SU-DHL-6 (cell line): ENCODE measurements at regions not wholly inside any gene's neighbourhood (a gene's known extent, or its start where the extent isn't known, plus 50 kb on each side); places are given as distances from the start of the nearest gene placed in this dataset.

Experiments used
- H2AFZ ChIP-seq: fragments of 200-600 bp; sonication (generic); 2 replicates; pipeline ENCODE4 v1.6.1; 2014; ENCODE audit warnings: low read depth, mild to moderate bottlenecking, moderate library complexity, mixed read lengths, antibody characterized with exemption, low read length; ENCODE audit not compliant: severe bottlenecking
- H3F3A ChIP-seq: fragments of 200-600 bp; shearing (Covaris generic); 2 replicates; pipeline ENCODE4 v1.6.0; 2016; ENCODE audit warnings: antibody characterized with exemption, mild to moderate bottlenecking; ENCODE audit not compliant: insufficient read depth
- H3K27ac ChIP-seq: fragments of 200-600 bp; sonication (generic); 2 replicates; pipeline ENCODE4 v1.5.1; 2016; ENCODE audit warnings: low read depth, mild to moderate bottlenecking, low read length, moderate library complexity, mixed read lengths
- H3K27me3 ChIP-seq: fragments of 200-600 bp; sonication (generic), shearing (Covaris generic); 2 replicates; pipeline ENCODE4 v1.6.0; 2014; ENCODE audit warnings: mild to moderate bottlenecking, low read length
- H3K36me3 ChIP-seq: fragments of 200-600 bp; sonication (generic); 2 replicates; pipeline ENCODE4 v1.6.1; 2014; ENCODE audit warnings: mild to moderate bottlenecking, low read length, mixed read lengths
- H3K4me2 ChIP-seq: fragments of 300-600, 200-600 bp; shearing (Covaris generic), sonication (generic); 2 replicates; pipeline ENCODE4 v1.6.0; 2014; ENCODE audit warnings: low read length, low read depth, mild to moderate bottlenecking; ENCODE audit not compliant: poor library complexity, severe bottlenecking
- H3K4me3 ChIP-seq: fragments of 200-600 bp; sonication (generic); 2 replicates; pipeline ENCODE4 v1.5.1; 2014; ENCODE audit warnings: antibody characterized with exemption, low read length, mild to moderate bottlenecking, mixed read lengths; ENCODE audit not compliant: insufficient read depth, poor library complexity, severe bottlenecking
- H3K79me2 ChIP-seq: fragments of 200-600 bp; sonication (generic); 2 replicates; pipeline ENCODE4 v1.6.1; 2014; ENCODE audit warnings: mild to moderate bottlenecking, low read length, moderate library complexity; ENCODE audit not compliant: insufficient read depth
- H3K9ac ChIP-seq: fragments of 200-600 bp; sonication (generic); 2 replicates; pipeline ENCODE4 v1.7.0; 2014; ENCODE audit warnings: mild to moderate bottlenecking, low read length
- H3K9me2 ChIP-seq: fragments of 200-600 bp; sonication (generic); replicated peaks from 2 replicates; pipeline ENCODE4 v1.6.1; 2014; ENCODE audit warnings: low read length; ENCODE audit not compliant: insufficient read depth
- H3K9me3 ChIP-seq: fragments of 200-600 bp; sonication (generic); 2 replicates; pipeline ENCODE4 v1.6.1; 2014; ENCODE audit warnings: low read length, mixed read lengths; ENCODE audit not compliant: insufficient read depth
- H4K20me1 ChIP-seq: fragments of 200-600 bp; sonication (generic); 2 replicates; pipeline ENCODE4 v1.6.1; 2014; ENCODE audit warnings: low read depth, mild to moderate bottlenecking, antibody characterized with exemption, low read length, moderate library complexity, mixed read lengths
- EZH2phosphoT487 ChIP-seq: fragments of 200-600 bp; sonication (generic), shearing (Covaris generic); conservative IDR thresholded peaks from 2 replicates; pipeline ENCODE4 v1.6.1; 2018; ENCODE audit warnings: mild to moderate bottlenecking, antibody characterized with exemption, low read length, moderate library complexity, mixed read lengths
- TF ChIP-seq, protein P1 (sequence below): fragments of 200-600 bp; sonication (generic); IDR thresholded peaks from one replicate; pipeline ENCODE4 v1.5.1; 2017; ENCODE audit warnings: antibody characterized with exemption, mild to moderate bottlenecking, low read length, moderate library complexity; ENCODE audit not compliant: insufficient read depth, poor library complexity, severe bottlenecking

DNA sequence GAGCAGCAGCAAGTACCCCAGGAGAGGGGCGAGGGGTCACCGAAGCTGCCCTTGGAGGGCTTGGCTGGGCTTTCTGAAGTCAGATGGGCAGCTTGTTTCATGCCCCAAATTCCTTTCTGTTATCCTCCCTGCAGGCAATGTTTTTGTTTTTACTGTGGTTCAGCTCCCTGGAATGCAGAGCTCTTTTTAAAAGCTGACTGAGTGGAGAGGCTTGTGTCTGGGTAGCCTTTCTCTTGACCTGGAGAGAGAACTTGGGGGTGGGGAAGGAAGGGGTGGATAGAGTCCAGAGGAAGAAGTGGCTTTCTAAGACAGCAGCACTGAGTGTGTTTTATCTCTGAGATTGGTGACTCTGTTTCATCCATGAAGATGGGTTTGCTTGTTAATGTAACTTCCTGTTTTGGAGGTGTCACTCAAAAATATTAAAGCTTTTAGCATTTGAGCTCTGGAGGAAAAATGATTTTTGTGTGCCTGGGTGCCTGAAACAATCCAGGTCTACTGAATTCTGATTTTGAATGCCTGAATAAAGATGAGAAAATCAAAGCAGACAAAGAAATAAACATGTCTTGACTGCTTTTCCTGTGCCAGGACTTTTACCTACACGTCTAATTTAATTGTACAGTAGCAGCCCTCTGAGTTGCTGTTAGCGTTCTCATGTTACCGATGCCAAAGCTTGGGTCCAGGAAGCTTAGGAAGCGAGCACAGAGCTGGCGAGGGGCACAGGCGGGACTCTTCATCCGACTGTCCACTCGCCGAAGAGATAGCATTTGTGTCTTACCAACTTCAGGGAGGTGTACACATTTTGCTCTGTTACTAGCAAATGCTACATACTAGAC, 78.2 kb upstream of the EEF1E1 start:
- H3K27ac ChIP-seq, result no peak overlapping the region
- no peak overlapping the region for H3K9ac ChIP-seq
- H3K36me3 ChIP-seq, result no peaks in the 10 kb centered on the region
- no peak overlapping the region for H3K4me3 ChIP-seq
- TF ChIP-seq EZH2phosphoT487, result no peak
- TF ChIP-seq, protein P1, sequence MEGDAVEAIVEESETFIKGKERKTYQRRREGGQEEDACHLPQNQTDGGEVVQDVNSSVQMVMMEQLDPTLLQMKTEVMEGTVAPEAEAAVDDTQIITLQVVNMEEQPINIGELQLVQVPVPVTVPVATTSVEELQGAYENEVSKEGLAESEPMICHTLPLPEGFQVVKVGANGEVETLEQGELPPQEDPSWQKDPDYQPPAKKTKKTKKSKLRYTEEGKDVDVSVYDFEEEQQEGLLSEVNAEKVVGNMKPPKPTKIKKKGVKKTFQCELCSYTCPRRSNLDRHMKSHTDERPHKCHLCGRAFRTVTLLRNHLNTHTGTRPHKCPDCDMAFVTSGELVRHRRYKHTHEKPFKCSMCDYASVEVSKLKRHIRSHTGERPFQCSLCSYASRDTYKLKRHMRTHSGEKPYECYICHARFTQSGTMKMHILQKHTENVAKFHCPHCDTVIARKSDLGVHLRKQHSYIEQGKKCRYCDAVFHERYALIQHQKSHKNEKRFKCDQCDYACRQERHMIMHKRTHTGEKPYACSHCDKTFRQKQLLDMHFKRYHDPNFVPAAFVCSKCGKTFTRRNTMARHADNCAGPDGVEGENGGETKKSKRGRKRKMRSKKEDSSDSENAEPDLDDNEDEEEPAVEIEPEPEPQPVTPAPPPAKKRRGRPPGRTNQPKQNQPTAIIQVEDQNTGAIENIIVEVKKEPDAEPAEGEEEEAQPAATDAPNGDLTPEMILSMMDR, result no peak
- H4K20me1 ChIP-seq, result no peaks in the 10 kb centered on the region
- no peaks in the 10 kb centered on the region for H3K79me2 ChIP-seq
- H3K27me3 ChIP-seq, result no peaks in the 10 kb centered on the region
- no peak overlapping the region for H2AFZ ChIP-seq
- no peaks in the 10 kb centered on the region for H3K9me2 ChIP-seq
- no peaks in the 10 kb centered on the region for H3F3A ChIP-seq
- no peak overlapping the region for H3K4me2 ChIP-seq
- no peaks in the 10 kb centered on the region for H3K9me3 ChIP-seq

DNA sequence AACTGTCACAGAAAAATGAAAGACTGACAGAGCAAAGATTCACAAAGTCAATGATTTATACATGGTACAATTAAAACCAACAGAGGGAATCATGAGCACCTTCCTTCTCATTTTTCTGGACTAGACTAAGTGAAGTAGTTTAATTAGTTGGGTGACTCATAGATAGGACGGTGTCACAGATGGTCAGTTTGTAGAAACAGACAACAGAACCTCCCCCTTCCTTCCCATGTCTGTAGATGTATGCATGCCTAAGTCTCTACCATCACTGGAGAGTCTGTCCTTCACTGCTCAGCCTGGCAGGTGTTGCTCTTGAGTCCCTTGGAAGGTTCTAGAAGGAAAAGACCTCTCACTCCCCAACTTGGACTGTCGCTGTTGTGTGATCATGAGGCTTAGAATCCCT, 75.4 kb upstream of the EEF1E1 start:
- Histone ChIP-seq H3K27ac (no peak overlapping the region), H3K4me3 (no peak overlapping the region), H3K4me2 (no peak overlapping the region), H2AFZ (no peak overlapping the region), H3K9ac (no peak overlapping the region), H3F3A (no peaks in the 10 kb centered on the region), H3K9me2 (no peaks in the 10 kb centered on the region), H3K9me3 (no peaks in the 10 kb centered on the region), H3K79me2 (no peaks in the 10 kb centered on the region), H3K36me3 (no peaks in the 10 kb centered on the region), H3K27me3 (no peaks in the 10 kb centered on the region), H4K20me1 (no peaks in the 10 kb centered on the region)
- no peak for TF ChIP-seq EZH2phosphoT487
- TF ChIP-seq, protein P1, result no peak

DNA sequence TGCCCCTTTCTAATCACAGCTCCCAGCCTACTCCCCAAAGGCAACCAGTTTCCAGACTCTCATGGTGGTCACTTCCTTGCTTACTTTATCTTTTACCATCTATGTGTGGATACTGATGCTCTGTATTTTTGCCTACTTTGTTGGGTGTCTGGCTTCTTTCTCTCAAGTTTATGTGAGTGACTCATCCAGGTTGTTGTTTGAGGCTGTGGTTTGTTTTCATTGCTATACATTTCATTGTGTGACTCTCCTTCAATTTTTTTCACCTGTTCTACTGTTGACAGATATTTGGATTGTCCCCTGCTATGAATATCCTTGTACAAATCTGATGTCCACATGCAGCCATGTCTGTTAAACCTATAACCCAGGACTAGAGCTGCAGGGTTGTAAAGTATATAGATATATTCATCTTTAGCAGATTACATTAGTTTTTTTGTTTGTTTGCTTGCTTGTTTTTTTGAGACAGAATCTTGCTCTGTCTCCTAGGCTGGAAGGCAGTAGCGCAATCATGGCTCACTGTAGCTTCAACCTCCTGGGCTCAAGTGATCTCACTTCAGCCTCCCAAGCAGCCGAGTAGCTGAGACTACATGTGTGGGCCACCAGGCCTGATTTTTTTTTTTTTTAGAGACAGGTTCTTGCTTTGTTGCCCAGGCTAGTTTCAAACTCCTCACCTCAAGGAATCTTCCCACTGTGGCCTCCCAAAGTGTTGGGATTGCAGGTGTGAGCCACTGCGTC, 72.9 kb upstream of the EEF1E1 start:
- H4K20me1 ChIP-seq, result no peaks in the 10 kb centered on the region
- H2AFZ ChIP-seq, result no peak overlapping the region
- H3K36me3 ChIP-seq, result no peaks in the 10 kb centered on the region
- no peak overlapping the region for H3K4me3 ChIP-seq
- no peaks in the 10 kb centered on the region for H3K9me2 ChIP-seq
- H3K27ac ChIP-seq, result no peak overlapping the region
- no peaks in the 10 kb centered on the region for H3F3A ChIP-seq
- H3K79me2 ChIP-seq, result no peaks in the 10 kb centered on the region
- H3K27me3 ChIP-seq, result no peaks in the 10 kb centered on the region
- no peak for TF ChIP-seq EZH2phosphoT487
- TF ChIP-seq, protein P1, result no peak
- H3K9ac ChIP-seq, result no peak overlapping the region
- H3K4me2 ChIP-seq, result no peak overlapping the region
- H3K9me3 ChIP-seq, result no peaks in the 10 kb centered on the region
